Mucosa of gallbladder (tissue), 1 donor: ENCODE measurements at regions not wholly inside any gene's neighbourhood (a gene's known extent, or its start where the extent isn't known, plus 50 kb on each side); places are given as distances from the start of the nearest gene placed in this dataset.
A peak's percentile ranks its signal among the peaks of the same experiment; 100 is the strongest.

ENCODE experiments used
- DNase-seq: peaks from one replicate; pipeline ENCODE4 v3.0.0-alpha.2; 2020; ENCODE audit warnings: low spot score
- donor health status: DM: no; HTN: no; CAD: no.

- DNase-seq = no peak
Measured at GRCh38 chr10:78771808-78772455, 296.8 kb upstream of the ZMIZ1 start.

GRCh38 chr10:78772486-78772885 lies 296.3 kb upstream of the ZMIZ1 start:
- no peak for DNase-seq

- DNase-seq = no peak
Measured at GRCh38 chr10:78772986-78773530, 295.7 kb upstream of the ZMIZ1 start.

GRCh38 chr10:78774614-78774998 lies 294.2 kb upstream of the ZMIZ1 start:
- DNase-seq = no peak

- DNase-seq = no peak
Measured at GRCh38 chr10:78774999-78775711, 293.6 kb upstream of the ZMIZ1 start.

- no peak for DNase-seq
Measured at GRCh38 chr10:78775891-78776290, 292.9 kb upstream of the ZMIZ1 start.

GRCh38 chr10:78776756-78777155 lies 292.0 kb upstream of the ZMIZ1 start:
- no peak for DNase-seq

- DNase-seq = peak; percentile 48
Measured at GRCh38 chr10:78777466-78777865, 291.3 kb upstream of the ZMIZ1 start.

- no peak for DNase-seq
Measured at GRCh38 chr10:78777867-78778266, 290.9 kb upstream of the ZMIZ1 start.

- no peak for DNase-seq
Measured at GRCh38 chr10:78778444-78779338, 290.1 kb upstream of the ZMIZ1 start.

GRCh38 chr10:78779339-78779955 lies 289.3 kb upstream of the ZMIZ1 start:
- no peak for DNase-seq

GRCh38 chr10:78780551-78780961 lies 288.2 kb upstream of the ZMIZ1 start:
- DNase-seq = no peak

- no peak for DNase-seq
Measured at GRCh38 chr10:78781251-78781913, 287.4 kb upstream of the ZMIZ1 start.

- no peak for DNase-seq
Measured at GRCh38 chr10:78781991-78782390, 286.8 kb upstream of the ZMIZ1 start.

GRCh38 chr10:78782441-78782840 lies 286.3 kb upstream of the ZMIZ1 start:
- DNase-seq = no peak

GRCh38 chr10:78783753-78784152 lies 285.0 kb upstream of the ZMIZ1 start:
- no peak for DNase-seq

GRCh38 chr10:78784546-78784945 lies 284.2 kb upstream of the ZMIZ1 start:
- DNase-seq = no peak

GRCh38 chr10:78785066-78785465 lies 283.7 kb upstream of the ZMIZ1 start:
- DNase-seq = no peak

- DNase-seq = no peak
Measured at GRCh38 chr10:78785991-78786390, 282.8 kb upstream of the ZMIZ1 start.

- DNase-seq = no peak
Measured at GRCh38 chr10:78787125-78787524, 281.6 kb upstream of the ZMIZ1 start.

GRCh38 chr10:78794736-78795455 lies 273.9 kb upstream of the ZMIZ1 start:
- no peak for DNase-seq
